ENCODE measurements at regions not wholly inside any gene's neighbourhood (a gene's known extent, or its start where the extent isn't known, plus 50 kb on each side); places are given as distances from the start of the nearest gene placed in this dataset.

GRCh38 chr7:356087-356486 is 66.1 kb downstream of the FOXL3 start:
- Histone ChIP-seq H3K27me3 (ENCODE audit: insufficient read depth, poor library complexity, severe bottlenecking) (peaks cover 17% of the 10 kb centered on the region), H3K4me3 (replicated peaks; ENCODE audit: insufficient read depth, low read length) (no peak overlapping the region), H3K27ac (replicated peaks) (no peak overlapping the region)
- DNase-seq (ENCODE audit: low read depth in 1 of 2, low spot score in 1 of 2) = no peak
- TF ChIP-seq POLR2AphosphoS5 (IDR thresholded peaks at IDR 0.05; ENCODE audit: low read depth) = no peak
- TF ChIP-seq SPI1 (IDR thresholded peaks at IDR 0.05; ENCODE audit: borderline replicate concordance, low read depth) = no peak
- TF ChIP-seq, protein P1, sequence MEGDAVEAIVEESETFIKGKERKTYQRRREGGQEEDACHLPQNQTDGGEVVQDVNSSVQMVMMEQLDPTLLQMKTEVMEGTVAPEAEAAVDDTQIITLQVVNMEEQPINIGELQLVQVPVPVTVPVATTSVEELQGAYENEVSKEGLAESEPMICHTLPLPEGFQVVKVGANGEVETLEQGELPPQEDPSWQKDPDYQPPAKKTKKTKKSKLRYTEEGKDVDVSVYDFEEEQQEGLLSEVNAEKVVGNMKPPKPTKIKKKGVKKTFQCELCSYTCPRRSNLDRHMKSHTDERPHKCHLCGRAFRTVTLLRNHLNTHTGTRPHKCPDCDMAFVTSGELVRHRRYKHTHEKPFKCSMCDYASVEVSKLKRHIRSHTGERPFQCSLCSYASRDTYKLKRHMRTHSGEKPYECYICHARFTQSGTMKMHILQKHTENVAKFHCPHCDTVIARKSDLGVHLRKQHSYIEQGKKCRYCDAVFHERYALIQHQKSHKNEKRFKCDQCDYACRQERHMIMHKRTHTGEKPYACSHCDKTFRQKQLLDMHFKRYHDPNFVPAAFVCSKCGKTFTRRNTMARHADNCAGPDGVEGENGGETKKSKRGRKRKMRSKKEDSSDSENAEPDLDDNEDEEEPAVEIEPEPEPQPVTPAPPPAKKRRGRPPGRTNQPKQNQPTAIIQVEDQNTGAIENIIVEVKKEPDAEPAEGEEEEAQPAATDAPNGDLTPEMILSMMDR (IDR thresholded peaks at IDR 0.05; ENCODE audit: insufficient read depth, low read length) = no peak
- TF ChIP-seq GABPA (IDR thresholded peaks at IDR 0.05; ENCODE audit: low read depth) = no peak

GRCh38 chr7:356691-357462 is 66.9 kb downstream of the FOXL3 start:
- no peak for DNase-seq (ENCODE audit: low read depth in 1 of 2, low spot score in 1 of 2)
- H3K27me3 ChIP-seq (ENCODE audit: insufficient read depth, poor library complexity, severe bottlenecking) = peaks cover 17% of the 10 kb centered on the region
- TF ChIP-seq, protein P1 (IDR thresholded peaks at IDR 0.05; ENCODE audit: insufficient read depth, low read length) = no peak
- TF ChIP-seq POLR2AphosphoS5 (IDR thresholded peaks at IDR 0.05; ENCODE audit: low read depth) (no peak), REST (IDR thresholded peaks at IDR 0.05; ENCODE audit: insufficient replicate concordance, low read depth) (no peak), SPI1 (IDR thresholded peaks at IDR 0.05; ENCODE audit: borderline replicate concordance, low read depth) (no peak), GABPA (IDR thresholded peaks at IDR 0.05; ENCODE audit: low read depth) (no peak)

DNA sequence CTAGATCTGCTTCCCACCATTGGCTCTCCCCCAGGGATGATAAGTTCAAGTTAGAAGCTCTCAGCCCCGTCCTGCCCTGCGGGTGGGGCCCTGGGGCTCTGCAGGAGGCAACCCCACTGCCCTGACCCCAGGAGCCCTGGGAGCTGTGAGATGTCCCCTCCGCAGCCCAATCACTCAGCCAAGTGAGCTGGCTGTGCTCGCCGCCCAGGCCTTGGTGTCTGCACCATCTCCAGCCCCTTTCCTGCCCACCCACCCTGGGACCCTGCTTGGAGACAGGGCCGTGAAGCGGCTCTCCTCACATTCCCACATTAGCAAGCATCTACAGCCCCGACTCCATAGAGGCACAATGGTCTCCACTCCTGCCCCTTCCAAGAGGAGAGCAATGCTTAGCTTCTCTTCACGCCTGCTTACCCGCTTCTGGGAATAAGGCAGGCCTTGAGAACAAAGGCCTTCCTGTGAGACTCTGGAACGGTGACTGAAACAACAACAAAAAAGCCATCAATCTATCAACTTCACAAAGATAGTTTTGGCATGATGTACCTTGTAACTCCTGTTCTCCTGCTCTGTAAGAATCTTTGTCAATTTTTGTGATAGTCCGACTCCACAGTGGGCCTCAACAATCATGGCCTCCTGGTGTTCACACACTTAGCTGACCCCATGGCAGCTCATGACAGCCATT is 67.7 kb downstream of the FOXL3 start:
- no peak for DNase-seq (ENCODE audit: low read depth in 1 of 2, low spot score in 1 of 2)
- H3K4me3 ChIP-seq (replicated peaks; ENCODE audit: insufficient read depth, low read length) = no peak overlapping the region
- peaks cover 17% of the 10 kb centered on the region for H3K27me3 ChIP-seq (ENCODE audit: insufficient read depth, poor library complexity, severe bottlenecking)
- TF ChIP-seq REST (IDR thresholded peaks at IDR 0.05; ENCODE audit: insufficient replicate concordance, low read depth) = no peak
- TF ChIP-seq, protein P1 (IDR thresholded peaks at IDR 0.05; ENCODE audit: insufficient read depth, low read length) = no peak
- TF ChIP-seq GABPA (IDR thresholded peaks at IDR 0.05; ENCODE audit: low read depth) = no peak
- TF ChIP-seq POLR2AphosphoS5 (IDR thresholded peaks at IDR 0.05; ENCODE audit: low read depth) = no peak
- no peak for TF ChIP-seq SPI1 (IDR thresholded peaks at IDR 0.05; ENCODE audit: borderline replicate concordance, low read depth)
- H3K27ac ChIP-seq (replicated peaks) = no peak overlapping the region

More at GRCh38 chr7:356691-357462, 66.9 kb downstream of the FOXL3 start:
- H3K4me3 ChIP-seq (replicated peaks; ENCODE audit: insufficient read depth, low read length) = no peak overlapping the region
- H3K27ac ChIP-seq (replicated peaks) = no peak overlapping the region

Measured in HL-60 (cell line).